Mesothelial cell of epicardium (in vitro differentiated cells): ENCODE measurements at regions not wholly inside any gene's neighbourhood (a gene's known extent, or its start where the extent isn't known, plus 50 kb on each side); places are given as distances from the start of the nearest gene placed in this dataset.

Experiments used
- DNase-seq, 2 experiments: peaks; one replicate each; pipeline ENCODE4 v3.0.0; 2021; ENCODE audit warnings: low spot score in 2 of 2; ENCODE audit not compliant: unreplicated experiment in 2 of 2
- H3K27ac Mint-ChIP-seq: 2 replicates; pipeline ENCODE4 v1.8.0; 2021; ENCODE audit warnings: mixed read lengths
- H3K27me3 Mint-ChIP-seq: 2 replicates; pipeline ENCODE4 v1.8.0; 2021; ENCODE audit warnings: low read depth, mixed read lengths
- H3K36me3 Mint-ChIP-seq: 2 replicates; pipeline ENCODE4 v1.8.0; 2021; ENCODE audit warnings: mixed read lengths
- H3K4me1 Mint-ChIP-seq: 2 replicates; pipeline ENCODE4 v1.8.0; 2021; ENCODE audit warnings: mixed read lengths
- H3K4me3 Mint-ChIP-seq: 2 replicates; pipeline ENCODE4 v1.8.0; 2021; ENCODE audit warnings: mild to moderate bottlenecking, moderate library complexity, mixed read lengths
- H3K9me3 Mint-ChIP-seq: 2 replicates; pipeline ENCODE4 v1.8.0; 2021; ENCODE audit warnings: mixed read lengths
- TF ChIP-seq, protein P1 (sequence below): fragments of 200-600 bp; sonication (generic); IDR thresholded peaks from one replicate; pipeline ENCODE4 v1.5.0; 2021; ENCODE audit warnings: antibody characterized with exemption; ENCODE audit not compliant: unreplicated experiment

DNA sequence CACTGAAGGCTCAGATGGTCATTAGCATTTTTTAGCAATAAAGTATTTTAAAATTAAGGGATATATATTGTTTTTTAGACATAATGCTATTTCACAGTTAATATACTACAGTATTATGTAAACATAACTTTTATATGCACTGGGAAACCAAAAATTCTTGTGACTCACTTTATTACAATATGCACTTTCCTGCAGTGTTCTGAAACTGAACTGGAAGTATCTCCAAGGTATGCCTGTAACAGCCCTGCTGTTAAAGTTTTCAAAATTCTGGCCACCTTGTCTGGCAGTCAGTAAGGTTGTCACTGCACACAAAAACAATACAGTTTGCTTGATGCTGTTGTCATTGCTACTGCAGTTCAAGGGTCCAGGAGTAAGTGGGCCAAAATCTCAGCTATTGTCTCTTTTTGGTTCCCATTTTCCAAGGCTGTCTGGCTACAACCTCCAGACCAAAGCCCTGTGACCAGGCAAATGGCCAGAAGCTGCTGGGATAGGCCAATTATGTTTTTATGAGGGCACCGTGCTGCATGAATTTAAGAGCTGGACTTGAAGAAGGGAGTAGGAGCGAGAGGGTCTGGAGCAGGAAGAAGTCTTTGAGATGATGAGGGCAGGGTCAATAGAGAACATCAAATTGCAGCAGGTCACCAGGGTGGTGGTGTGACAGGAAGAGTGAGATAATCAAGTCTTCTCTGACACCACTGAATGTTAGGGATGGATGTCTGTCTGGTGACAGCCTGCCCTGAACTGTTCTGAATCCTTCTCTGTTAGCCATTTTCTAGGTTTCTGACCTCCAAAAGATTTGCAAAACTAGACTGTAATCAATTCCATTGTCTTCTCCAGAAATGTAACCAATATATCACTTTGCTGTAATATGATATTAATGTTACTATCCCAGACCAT, 82.3 kb upstream of the CACHD1 start:
- DNase-seq: no peak
- peaks cover 6% of the 10 kb centered on the region for H3K36me3 Mint-ChIP-seq
- H3K4me3 Mint-ChIP-seq: no peak overlapping the region
- TF ChIP-seq, protein P1, sequence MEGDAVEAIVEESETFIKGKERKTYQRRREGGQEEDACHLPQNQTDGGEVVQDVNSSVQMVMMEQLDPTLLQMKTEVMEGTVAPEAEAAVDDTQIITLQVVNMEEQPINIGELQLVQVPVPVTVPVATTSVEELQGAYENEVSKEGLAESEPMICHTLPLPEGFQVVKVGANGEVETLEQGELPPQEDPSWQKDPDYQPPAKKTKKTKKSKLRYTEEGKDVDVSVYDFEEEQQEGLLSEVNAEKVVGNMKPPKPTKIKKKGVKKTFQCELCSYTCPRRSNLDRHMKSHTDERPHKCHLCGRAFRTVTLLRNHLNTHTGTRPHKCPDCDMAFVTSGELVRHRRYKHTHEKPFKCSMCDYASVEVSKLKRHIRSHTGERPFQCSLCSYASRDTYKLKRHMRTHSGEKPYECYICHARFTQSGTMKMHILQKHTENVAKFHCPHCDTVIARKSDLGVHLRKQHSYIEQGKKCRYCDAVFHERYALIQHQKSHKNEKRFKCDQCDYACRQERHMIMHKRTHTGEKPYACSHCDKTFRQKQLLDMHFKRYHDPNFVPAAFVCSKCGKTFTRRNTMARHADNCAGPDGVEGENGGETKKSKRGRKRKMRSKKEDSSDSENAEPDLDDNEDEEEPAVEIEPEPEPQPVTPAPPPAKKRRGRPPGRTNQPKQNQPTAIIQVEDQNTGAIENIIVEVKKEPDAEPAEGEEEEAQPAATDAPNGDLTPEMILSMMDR: no peak
- no peaks in the 10 kb centered on the region for H3K27me3 Mint-ChIP-seq
- peaks cover 13% of the 10 kb centered on the region for H3K9me3 Mint-ChIP-seq
- H3K27ac Mint-ChIP-seq: peak overlapping the region; percentile 23
- H3K4me1 Mint-ChIP-seq: peaks cover 13% of the 10 kb centered on the region

DNA sequence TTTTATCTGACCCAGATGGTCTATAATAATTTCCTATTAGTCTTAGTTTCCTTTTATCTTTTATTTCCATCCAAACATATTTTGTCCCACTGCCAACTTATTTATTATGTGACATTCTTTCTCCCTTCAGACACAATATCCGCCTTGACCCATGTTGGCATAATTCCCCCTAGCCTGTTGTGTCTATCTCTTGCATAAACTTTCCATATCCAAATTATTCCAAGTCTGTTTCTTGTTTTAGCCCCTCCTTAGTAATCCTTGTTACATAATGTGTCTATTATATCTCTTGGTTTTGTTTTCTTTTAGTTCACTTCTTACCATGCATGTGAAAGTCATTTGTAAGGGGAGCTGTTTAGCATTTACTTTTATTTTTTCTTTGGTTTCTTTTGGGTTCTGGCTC, 81.6 kb upstream of the CACHD1 start:
- TF ChIP-seq, protein P1: no peak
- peaks cover 13% of the 10 kb centered on the region for H3K9me3 Mint-ChIP-seq
- H3K36me3 Mint-ChIP-seq: peaks cover 6% of the 10 kb centered on the region
- DNase-seq: no peak
- peak overlapping the region; percentile 40 for H3K27ac Mint-ChIP-seq
- H3K4me1 Mint-ChIP-seq: peaks cover 13% of the 10 kb centered on the region
- no peaks in the 10 kb centered on the region for H3K27me3 Mint-ChIP-seq
- no peak overlapping the region for H3K4me3 Mint-ChIP-seq

DNA sequence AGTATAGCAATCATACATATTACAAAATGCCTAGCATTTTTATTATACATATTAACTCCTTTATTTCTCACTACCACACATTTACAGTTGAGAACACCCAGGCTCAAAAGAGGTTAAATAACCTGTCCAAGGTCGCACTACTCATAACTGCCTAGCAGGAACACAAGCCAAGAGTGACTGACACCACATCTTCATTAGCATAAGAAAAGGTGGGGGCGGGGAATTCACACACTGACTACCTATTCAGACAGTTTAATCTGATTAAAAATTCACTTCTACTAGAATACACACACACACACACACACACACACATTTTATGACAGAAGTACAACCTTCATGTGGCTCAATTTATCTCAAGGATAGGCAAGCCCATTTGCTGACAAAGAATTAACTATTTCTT, 77.8 kb upstream of the CACHD1 start:
- Mint-ChIP-seq H3K4me1 (peaks cover 17% of the 10 kb centered on the region), H3K4me3 (no peak overlapping the region), H3K27me3 (no peaks in the 10 kb centered on the region), H3K27ac (no peak overlapping the region), H3K9me3 (peaks cover 2% of the 10 kb centered on the region), H3K36me3 (no peaks in the 10 kb centered on the region)
- TF ChIP-seq, protein P1: no peak
- DNase-seq: no peak

DNA sequence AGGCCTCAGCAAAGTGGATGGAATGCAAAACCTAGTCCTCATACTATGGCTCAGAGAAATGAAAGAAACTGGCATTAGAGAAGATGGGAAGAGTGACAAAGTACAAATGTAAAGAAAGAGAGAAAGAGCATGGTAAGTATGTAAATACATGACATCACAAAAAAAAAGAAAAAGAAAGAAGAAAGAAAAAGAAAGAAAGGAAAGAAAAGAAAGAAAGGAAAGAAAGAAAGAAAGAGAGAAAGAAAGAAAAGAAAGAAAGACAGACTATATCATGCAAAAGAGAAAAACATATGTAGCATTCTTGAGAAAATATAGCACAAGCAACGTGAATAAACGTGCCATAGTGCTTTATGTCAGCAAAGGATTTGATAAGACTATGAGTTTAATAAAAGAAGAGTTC, 76.1 kb upstream of the CACHD1 start:
- no peaks in the 10 kb centered on the region for H3K36me3 Mint-ChIP-seq
- H3K27ac Mint-ChIP-seq: no peak overlapping the region
- peaks cover 2% of the 10 kb centered on the region for H3K9me3 Mint-ChIP-seq
- no peak overlapping the region for H3K4me3 Mint-ChIP-seq
- H3K27me3 Mint-ChIP-seq: no peaks in the 10 kb centered on the region
- H3K4me1 Mint-ChIP-seq: peaks cover 5% of the 10 kb centered on the region
- no peak for DNase-seq
- TF ChIP-seq, protein P1: no peak

DNA sequence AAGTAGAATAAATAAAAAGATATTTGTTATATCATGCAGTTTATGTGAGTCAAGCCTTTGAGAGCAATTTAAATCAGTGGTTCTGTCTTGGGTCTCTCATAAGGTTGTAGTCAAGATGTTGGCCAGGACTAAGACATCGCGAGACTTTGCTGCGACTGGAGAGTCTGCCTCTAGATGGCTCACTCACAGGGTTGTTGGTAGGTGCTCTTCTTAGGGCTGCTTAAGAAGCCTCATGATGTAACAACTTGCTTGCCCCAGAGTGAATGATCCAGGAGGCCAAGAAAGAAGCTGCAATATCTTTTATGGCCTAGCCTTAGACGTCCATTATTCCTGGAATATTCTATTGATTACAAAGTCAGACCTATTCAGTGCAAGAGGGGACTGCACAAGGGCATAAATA, 73.1 kb upstream of the CACHD1 start:
- Mint-ChIP-seq H3K36me3 (no peaks in the 10 kb centered on the region), H3K27ac (no peak overlapping the region), H3K27me3 (peaks cover 1% of the 10 kb centered on the region), H3K4me1 (peaks cover 5% of the 10 kb centered on the region), H3K4me3 (no peak overlapping the region), H3K9me3 (peaks cover 2% of the 10 kb centered on the region)
- TF ChIP-seq, protein P1: no peak
- no peak for DNase-seq
